GM18519 (cell line): ENCODE measurements at regions not wholly inside any gene's neighbourhood (a gene's known extent, or its start where the extent isn't known, plus 50 kb on each side); places are given as distances from the start of the nearest gene placed in this dataset.
A peak's percentile ranks its signal among the peaks of the same experiment; 100 is the strongest.

Experiments
- ATAC-seq: cut with Tn5 transposase; IDR thresholded peaks from one replicate; pipeline ENCODE4 v1.9.1; 2021; ENCODE audit warnings: mild to moderate bottlenecking, moderate library complexity; ENCODE audit not compliant: unreplicated experiment, low FRiP score

DNA sequence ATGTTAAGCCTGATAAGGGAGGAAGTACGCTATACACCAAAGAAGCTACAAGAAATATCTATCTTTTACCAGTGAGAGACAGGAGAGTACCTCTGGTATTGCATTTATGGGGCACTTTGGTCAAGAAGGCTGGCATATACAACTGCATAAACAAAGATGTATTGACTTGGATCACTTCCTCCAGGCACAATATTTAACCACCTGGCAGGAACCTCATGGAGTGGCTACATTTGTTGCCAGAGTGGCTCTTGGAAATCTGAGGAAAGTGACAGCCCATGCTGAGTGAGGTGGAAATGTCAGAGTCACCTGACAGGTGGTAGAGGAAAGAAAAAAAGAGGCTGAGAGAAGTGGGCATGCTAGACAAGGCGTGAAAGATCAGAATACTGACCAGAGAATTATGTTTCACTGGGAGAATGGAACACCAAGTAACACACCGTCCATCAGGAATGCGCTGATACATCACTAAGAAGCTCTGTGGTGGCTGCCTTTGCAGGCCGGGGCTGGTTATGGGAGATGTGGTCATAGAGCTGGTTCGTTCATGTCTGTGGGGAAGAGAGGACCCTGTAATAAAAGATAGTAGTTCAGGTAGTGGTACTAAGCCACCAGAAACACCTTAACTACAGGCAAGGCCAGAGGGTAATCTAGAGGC, 61.4 kb upstream of the UFL1 start:
- ATAC-seq: no peak

DNA sequence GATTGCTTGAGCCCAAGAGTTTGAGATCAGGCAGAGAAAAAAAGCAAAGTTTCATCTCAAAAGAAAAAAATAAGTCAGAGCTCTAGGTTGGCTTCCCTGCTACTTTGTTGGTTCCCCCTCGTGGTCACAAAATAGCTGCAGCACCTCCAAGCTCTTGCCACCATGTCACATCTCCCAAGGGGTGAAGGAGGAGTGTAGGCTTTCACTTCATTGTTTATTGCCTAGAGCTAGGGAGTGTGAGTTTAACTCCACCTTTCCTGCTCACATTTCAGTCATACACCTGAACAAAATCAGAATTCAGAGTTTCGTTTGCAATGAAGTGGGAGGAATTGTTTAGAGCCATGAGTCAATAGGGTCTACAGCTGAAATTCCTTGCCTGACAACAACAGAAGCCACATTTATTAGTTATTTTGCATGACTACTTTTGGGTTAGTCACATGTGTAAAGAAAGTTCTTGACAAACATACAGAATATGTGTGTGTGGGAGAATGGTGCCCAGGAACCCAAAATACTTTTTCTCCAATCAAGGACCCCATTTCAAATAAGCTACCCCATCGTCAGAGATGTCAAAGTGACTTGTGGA, 56.2 kb upstream of the UFL1 start:
- peak; percentile 42 for ATAC-seq

DNA sequence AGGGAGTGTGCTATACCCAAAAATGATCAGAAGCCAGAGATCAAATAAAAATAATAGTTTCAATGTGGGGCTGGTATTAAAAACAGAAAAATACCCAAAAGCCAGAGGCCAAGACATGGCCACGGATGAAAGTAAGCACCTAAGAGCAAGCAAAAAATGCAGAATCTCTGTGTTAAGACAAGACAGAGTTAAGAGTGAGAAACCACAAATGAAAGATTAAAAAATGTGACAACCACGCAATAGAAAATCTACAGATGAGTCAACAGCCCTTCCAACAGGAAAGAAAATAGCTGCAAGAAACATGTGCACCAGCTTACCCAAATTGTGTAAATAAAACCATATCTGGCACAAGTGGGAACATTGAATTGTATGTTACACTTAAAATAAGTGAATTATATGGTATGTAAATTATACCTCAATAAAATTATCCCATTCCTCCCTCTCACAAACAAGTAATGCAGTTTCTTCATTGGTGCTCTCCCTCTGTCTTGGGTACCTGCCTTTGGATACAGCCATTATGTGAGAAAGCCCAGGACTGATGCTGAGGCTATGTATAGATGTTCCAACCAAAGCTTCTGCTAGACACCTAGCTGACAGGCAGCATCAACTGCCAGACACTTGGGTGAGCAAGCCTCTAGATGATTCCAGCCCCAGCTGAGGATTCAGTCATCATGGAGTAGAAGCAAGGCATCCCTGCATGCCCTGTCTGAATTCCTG, 55.3 kb upstream of the UFL1 start:
- ATAC-seq: peak; percentile 50

DNA sequence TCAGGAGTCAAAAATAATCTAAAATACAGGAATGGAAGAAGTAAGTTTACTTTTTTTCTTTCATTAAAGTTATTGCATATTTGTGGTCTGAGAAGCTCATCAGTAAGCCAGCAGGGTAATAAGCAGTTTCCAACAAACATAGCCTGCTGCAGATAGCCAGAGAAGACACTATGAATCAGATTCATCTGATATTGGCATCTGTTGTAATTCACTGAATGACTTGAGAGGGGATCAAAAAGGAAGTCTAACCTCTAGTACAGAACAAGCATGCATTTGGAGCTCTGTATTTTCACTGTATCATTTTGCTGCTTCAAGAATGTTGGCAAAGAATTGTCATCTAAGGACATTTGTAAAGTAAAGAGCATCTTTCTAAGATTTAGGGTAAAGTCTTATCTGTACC, 53.8 kb upstream of the UFL1 start:
- ATAC-seq: no peak

DNA sequence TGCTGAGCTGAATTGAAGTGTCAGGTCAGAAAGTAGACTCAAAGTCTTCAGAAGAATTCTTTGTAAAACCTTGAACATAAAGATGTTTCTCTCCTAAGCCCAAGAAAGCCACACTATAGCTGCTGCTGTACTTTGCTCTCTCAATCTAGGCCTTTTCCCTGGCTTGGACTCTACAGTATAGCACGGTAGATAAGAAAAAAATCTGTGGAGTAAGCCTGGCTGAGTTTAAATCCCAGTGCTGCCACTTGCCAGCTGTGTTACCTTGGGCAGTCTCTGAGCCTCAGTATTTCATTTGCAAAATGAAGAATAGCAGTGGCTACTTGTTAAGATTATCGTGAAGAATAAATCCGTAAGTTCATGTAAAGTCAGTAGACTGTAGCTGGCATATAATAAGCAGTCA, 53.3 kb upstream of the UFL1 start:
- no peak for ATAC-seq

DNA sequence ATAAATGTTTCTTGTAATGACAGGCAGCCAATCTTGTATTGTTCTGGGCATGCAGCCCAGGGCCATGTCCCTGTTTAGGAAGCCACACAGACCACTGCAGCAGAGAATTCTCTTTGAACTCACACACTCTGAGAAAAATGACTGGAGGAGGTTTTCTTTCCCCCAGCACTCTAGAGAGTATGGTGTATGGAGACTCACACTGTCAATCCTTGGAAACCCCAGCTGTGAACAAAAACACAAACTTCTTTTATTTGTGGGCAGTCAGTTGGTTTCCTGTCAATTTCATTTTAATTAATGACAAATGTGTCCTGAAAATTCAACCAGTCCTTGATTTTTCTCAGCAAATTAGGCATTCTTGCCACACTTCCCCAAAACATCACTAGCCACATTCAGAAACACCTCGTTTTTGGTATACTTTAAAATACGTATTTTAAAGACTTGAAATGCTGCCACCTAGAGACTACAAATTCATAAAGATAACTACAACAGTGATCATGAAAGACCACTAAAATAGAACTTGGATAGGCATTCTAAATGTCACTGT, 52.9 kb upstream of the UFL1 start:
- no peak for ATAC-seq

DNA sequence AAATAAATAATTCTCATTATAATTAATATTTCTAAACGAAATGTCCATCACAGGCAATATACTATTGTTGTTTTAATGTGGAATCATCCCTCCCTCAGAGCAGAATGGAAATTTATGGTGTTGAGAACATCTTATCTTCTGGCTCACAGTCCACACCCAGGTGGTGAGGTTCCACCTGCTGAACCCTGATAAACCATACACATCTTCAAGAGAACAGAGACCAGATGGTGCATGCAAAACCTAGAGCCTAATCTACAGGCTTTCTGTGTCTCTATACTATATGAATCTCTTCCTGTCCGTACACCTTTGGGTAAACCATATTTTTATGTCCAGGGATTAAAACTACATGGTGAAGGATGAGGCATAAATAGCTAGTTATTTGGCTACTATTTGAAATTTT, 52.3 kb upstream of the UFL1 start:
- no peak for ATAC-seq

DNA sequence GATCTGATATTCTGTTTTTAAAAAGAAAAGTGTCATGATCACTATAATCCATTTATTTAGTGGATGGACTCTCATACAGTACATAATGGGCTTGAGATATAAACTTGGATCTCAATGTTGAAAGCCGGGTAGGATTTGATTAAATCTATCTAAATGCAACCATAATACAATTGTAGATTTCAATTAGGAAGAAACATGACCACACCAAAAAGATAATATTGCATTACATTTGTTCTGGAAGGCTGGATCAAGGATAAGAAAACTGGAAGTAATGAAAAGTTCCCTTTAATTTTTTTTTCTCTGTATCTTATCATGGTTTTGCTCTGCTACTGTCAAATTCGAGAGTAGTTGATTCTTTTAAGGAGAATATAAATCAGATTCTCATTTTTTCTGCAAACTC, 51.3 kb upstream of the UFL1 start:
- ATAC-seq: no peak
